GM19463 (cell line): ENCODE measurements at regions not wholly inside any gene's neighbourhood (a gene's known extent, or its start where the extent isn't known, plus 50 kb on each side); places are given as distances from the start of the nearest gene placed in this dataset.

ENCODE experiments used
- ATAC-seq: cut with Tn5 transposase; IDR thresholded peaks from one replicate; pipeline ENCODE4 v1.9.1; 2021; ENCODE audit warnings: mild to moderate bottlenecking, moderate library complexity; ENCODE audit not compliant: unreplicated experiment

- ATAC-seq, result no peak
Observed at GRCh38 chr13:73901324-73902068, 232.7 kb downstream of the KLF12 start.

GRCh38 chr13:73900591-73900990 lies 233.6 kb downstream of the KLF12 start:
- no peak for ATAC-seq

- ATAC-seq, result no peak
Observed at GRCh38 chr13:73898899-73899298, 235.3 kb downstream of the KLF12 start.

- no peak for ATAC-seq
Observed at GRCh38 chr13:73898276-73898675, 235.9 kb downstream of the KLF12 start.

GRCh38 chr13:73894995-73895571 lies 239.1 kb downstream of the KLF12 start:
- ATAC-seq, result no peak

GRCh38 chr13:73893833-73894232 lies 240.4 kb downstream of the KLF12 start:
- no peak for ATAC-seq

- ATAC-seq, result no peak
Observed at GRCh38 chr13:73891805-73892204, 242.4 kb downstream of the KLF12 start.

- ATAC-seq, result no peak
Observed at GRCh38 chr13:73883162-73883561, 251.0 kb downstream of the KLF12 start.

- no peak for ATAC-seq
Observed at GRCh38 chr13:73880365-73880764, 253.8 kb downstream of the KLF12 start.

GRCh38 chr13:73879346-73880015 lies 254.7 kb downstream of the KLF12 start:
- no peak for ATAC-seq

- ATAC-seq, result no peak
Observed at GRCh38 chr13:73877399-73877798, 256.8 kb downstream of the KLF12 start.

GRCh38 chr13:73876323-73876722 lies 257.9 kb downstream of the KLF12 start:
- no peak for ATAC-seq

- peak; percentile 58 for ATAC-seq
Observed at GRCh38 chr13:73873940-73874830, 260.0 kb downstream of the KLF12 start.

GRCh38 chr13:73872397-73872796 lies 261.8 kb downstream of the KLF12 start:
- ATAC-seq, result no peak

GRCh38 chr13:73870970-73871935 lies 263.0 kb downstream of the KLF12 start:
- ATAC-seq, result no peak

- ATAC-seq, result no peak
Observed at GRCh38 chr13:73870036-73870741, 264.0 kb downstream of the KLF12 start.

GRCh38 chr13:73865027-73865426 lies 269.2 kb downstream of the KLF12 start:
- ATAC-seq, result no peak

GRCh38 chr13:73861136-73861535 lies 273.1 kb downstream of the KLF12 start:
- no peak for ATAC-seq

- no peak for ATAC-seq
Observed at GRCh38 chr13:73860501-73860900, 273.7 kb downstream of the KLF12 start.
